ENCODE measurements at regions not wholly inside any gene's neighbourhood (a gene's known extent, or its start where the extent isn't known, plus 50 kb on each side); places are given as distances from the start of the nearest gene placed in this dataset.
A peak's percentile ranks its signal among the peaks of the same experiment; 100 is the strongest.

- no peak for ATAC-seq
- H3K9me3 ChIP-seq (ENCODE audit: low read length), result no peaks in the 10 kb centered on the region
- no peaks in the 10 kb centered on the region for H4K20me1 ChIP-seq (ENCODE audit: insufficient read depth, low read length)
- BruUV-seq (replicated peaks), result no TSS peak
- 0 out of 2 replicates have a peak, but pooled peaks have one; percentile 40 for TF ChIP-seq BCL6 (CRISPR knock-in tag; IDR thresholded peaks at IDR 0.05)
- TF ChIP-seq HMGA1 (CRISPR knock-in tag; conservative IDR thresholded peaks at IDR 0.05), result no peak
- 0 out of 2 replicates have a peak, but pooled peaks have one; percentile 7 for TF ChIP-seq MAX (IDR thresholded peaks at IDR 0.05)
- TF ChIP-seq HNF4A (CRISPR knock-in tag; IDR thresholded peaks at IDR 0.05), result peak; percentile 24; the same call in 1 of the 2 replicates
- ChIA-PET CTCF (ENCODE audit: low intra/inter-chr PET ratio, low total read pairs) (no interaction called here), POLR2A (interaction anchor here (3.5 kb wide), 1 partner anchor 17 kb away, joined by 21 read pairs; no protein-coding TSS in a partner anchor)
- no peaks in the 10 kb centered on the region for H3K36me3 ChIP-seq (replicated peaks in 1 of 2; ENCODE audit: control insufficient read depth in 1 of 2, insufficient read depth in 2 of 2, low read length in 2 of 2)
- no peak overlapping the region for H3K4me3 ChIP-seq (replicated peaks in 1 of 3; ENCODE audit: insufficient read depth in 1 of 3, low read depth in 2 of 3, low read length in 3 of 3)
- in situ Hi-C loops (cut with HindIII; ENCODE audit: extremely low pct_ligation_motif_present, low pct_unique_long_range_greater_than_20kb), result no loop called here
- intact Hi-C loops (cut with micrococcal nuclease; ENCODE audit: unreplicated experiment), result no loop called here
- H3K27me3 ChIP-seq (ENCODE audit: control insufficient read depth in 1 of 2, insufficient read depth in 2 of 2, low read length in 2 of 2), result no peaks in the 10 kb centered on the region
- H3K4me2 ChIP-seq (ENCODE audit: low read depth, low read length), result no peak overlapping the region
- no peak overlapping the region for H3K9ac ChIP-seq (ENCODE audit: insufficient read depth, low read depth, low read length)
- 73% methylated on average over 3 of the region's 5 CpGs for WGBS (ENCODE audit: low lambda C conversion rate)
- H3K4me1 ChIP-seq (ENCODE audit: insufficient read depth, low read length), result peaks cover 85% of the 10 kb centered on the region
- H3K27ac ChIP-seq (ENCODE audit: extremely low read length, insufficient read depth, low read length), result no peak overlapping the region
- FAIRE-seq, result no peak
- H2AFZ ChIP-seq (ENCODE audit: low read length), result no peak overlapping the region
- H3K79me2 ChIP-seq (ENCODE audit: insufficient read depth, low read length), result no peaks in the 10 kb centered on the region
- no peak for DNase-seq (ENCODE audit: low spot score)
Observed at GRCh38 chr1:229114315-229114714, 156.6 kb upstream of the RAB4A start.

GRCh38 chr1:229114850-229115365 lies 156.0 kb upstream of the RAB4A start:
- no peak overlapping the region for H2AFZ ChIP-seq (ENCODE audit: low read length)
- CTCF ChIA-PET (ENCODE audit: low intra/inter-chr PET ratio, low total read pairs), result no interaction called here
- H3K4me3 ChIP-seq (replicated peaks in 1 of 3; ENCODE audit: insufficient read depth in 1 of 3, low read depth in 2 of 3, low read length in 3 of 3), result no peak overlapping the region
- BruUV-seq (replicated peaks), result no TSS peak
- no peak overlapping the region for H3K9ac ChIP-seq (ENCODE audit: insufficient read depth, low read depth, low read length)
- 66% methylated on average over 4 of the region's 4 CpGs for WGBS (ENCODE audit: low lambda C conversion rate)
- FAIRE-seq, result no peak
- H3K79me2 ChIP-seq (ENCODE audit: insufficient read depth, low read length), result no peaks in the 10 kb centered on the region
- H3K4me1 ChIP-seq (ENCODE audit: insufficient read depth, low read length), result peaks cover 79% of the 10 kb centered on the region
- no peaks in the 10 kb centered on the region for H4K20me1 ChIP-seq (ENCODE audit: insufficient read depth, low read length)
- no peaks in the 10 kb centered on the region for H3K36me3 ChIP-seq (replicated peaks in 1 of 2; ENCODE audit: control insufficient read depth in 1 of 2, insufficient read depth in 2 of 2, low read length in 2 of 2)
- TF ChIP-seq ZBTB33 (CRISPR knock-in tag; IDR thresholded peaks at IDR 0.05) (no peak), MAX (IDR thresholded peaks at IDR 0.05) (0 out of 2 replicates have a peak, but pooled peaks have one; percentile 2), FOXP4 (CRISPR knock-in tag; IDR thresholded peaks at IDR 0.05) (no peak), ZNF598 (CRISPR knock-in tag; IDR thresholded peaks at IDR 0.05; ENCODE audit: borderline replicate concordance) (no peak), SIX4 (CRISPR knock-in tag; IDR thresholded peaks at IDR 0.05) (peak; percentile 35; the same call in 1 of the 2 replicates), ZNF713 (CRISPR knock-in tag; IDR thresholded peaks at IDR 0.05) (no peak)
- 0 out of 2 replicates have a peak overlapping the region, but pooled peaks have one; percentile 10 for H3K4me2 ChIP-seq (ENCODE audit: low read depth, low read length)
- DNase-seq (ENCODE audit: low spot score), result peak; percentile 18
- H3K27me3 ChIP-seq (ENCODE audit: control insufficient read depth in 1 of 2, insufficient read depth in 2 of 2, low read length in 2 of 2), result no peaks in the 10 kb centered on the region
- POLR2A ChIA-PET, result interaction anchor here (3.5 kb wide), 1 partner anchor 16 kb away, joined by 21 read pairs; no protein-coding TSS in a partner anchor
- in situ Hi-C loops (cut with HindIII; ENCODE audit: extremely low pct_ligation_motif_present, low pct_unique_long_range_greater_than_20kb) (no loop called here), intact Hi-C loops (cut with micrococcal nuclease; ENCODE audit: unreplicated experiment) (no loop called here)
- no peaks in the 10 kb centered on the region for H3K9me3 ChIP-seq (ENCODE audit: low read length)
- ATAC-seq, result peak; percentile 49
- no peak overlapping the region for H3K27ac ChIP-seq (ENCODE audit: extremely low read length, insufficient read depth, low read length)

Measured in HepG2 (cell line).